ENCODE measurements at regions not wholly inside any gene's neighbourhood (a gene's known extent, or its start where the extent isn't known, plus 50 kb on each side); places are given as distances from the start of the nearest gene placed in this dataset.
"Not testable (repeated sequence)": the region's sequence is repeated elsewhere in the genome, so short reads cannot be mapped to it uniquely, and the experiment has no call there.

DNA sequence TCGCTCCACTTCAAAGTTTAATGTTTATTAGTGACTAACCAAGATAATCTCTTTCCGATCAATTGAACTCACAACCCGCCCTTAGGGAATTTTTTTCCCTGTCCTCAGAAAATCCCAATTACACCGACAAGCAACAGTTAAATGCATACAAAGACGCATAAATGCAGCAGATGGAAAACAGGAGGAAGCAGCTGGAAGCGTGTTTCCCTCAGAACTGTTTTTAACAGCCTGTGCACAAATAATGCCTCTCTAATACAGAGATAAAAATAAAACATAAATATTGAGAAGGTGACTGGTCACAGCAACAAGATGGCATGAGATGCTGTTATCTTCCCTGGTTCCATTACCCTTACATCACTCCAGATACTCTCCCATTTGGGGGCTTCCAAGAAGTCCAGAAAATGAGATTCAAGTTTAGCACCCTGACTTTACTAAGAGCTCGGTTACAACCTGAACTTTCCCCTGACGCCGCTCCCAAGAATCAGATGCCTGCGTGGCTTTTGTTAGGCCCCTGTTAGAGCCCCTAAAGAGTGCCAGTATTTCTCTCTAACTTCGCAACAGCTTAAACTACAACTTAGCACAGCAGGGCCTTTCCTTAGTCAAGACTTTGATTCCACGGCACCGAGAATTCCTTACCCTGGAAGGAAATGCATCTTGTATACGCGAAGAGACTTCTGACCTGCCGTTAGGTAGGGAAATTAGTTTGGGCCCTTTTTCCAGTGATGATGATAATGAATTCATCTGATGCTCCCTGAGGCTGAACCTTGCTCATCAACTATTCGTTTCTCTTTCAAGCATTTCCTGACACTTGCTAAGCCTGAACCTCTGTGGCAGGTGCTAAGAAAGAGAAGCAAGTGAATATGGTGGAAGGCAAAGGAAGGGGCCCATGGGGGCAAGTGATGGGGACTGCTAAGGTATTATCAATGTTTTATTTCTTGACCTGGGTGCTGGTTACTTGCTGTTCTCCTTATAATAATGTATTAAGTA lies 137.7 kb upstream of the SMYD2 start:
- FAIRE-seq = no peak

DNA sequence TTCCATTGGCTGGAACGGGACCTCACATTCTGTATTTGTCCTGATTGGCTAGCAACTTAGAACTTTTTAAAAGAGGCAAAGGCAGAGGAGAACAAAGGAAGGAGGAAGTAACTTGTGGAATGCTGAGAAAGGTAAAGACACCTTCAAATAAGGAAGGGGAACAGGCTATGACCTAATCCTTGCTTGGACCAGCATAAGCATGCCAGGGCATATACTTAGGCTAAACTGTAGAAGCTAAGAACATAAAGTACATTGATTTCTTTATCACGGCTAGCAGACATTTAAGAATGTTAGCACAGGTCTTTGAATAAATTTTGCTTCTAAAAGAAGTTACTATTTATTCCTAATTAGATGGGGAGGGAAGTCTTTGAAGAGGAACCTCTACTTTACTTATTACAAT lies 136.4 kb upstream of the SMYD2 start:
- not testable (repeated sequence) for FAIRE-seq

DNA sequence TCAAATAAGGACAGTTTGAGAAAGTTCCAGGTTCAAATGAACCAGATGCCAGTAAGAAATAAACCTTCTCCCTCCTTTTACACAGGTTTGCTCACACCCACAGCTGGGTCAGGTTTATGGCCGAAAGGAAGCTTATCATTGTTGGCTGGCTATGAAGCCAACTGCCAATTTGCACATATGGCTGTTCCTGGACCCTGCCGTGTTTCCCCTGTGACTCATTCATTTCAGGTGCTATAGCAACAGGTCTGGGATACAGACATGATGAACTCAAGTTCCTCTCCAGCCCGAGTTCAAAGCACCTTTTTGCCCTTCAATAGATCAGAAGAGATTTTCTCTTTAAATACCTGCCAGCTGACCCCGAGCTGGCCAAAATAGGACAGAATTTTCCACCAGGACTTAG lies 134.4 kb upstream of the SMYD2 start:
- no peak for FAIRE-seq

DNA sequence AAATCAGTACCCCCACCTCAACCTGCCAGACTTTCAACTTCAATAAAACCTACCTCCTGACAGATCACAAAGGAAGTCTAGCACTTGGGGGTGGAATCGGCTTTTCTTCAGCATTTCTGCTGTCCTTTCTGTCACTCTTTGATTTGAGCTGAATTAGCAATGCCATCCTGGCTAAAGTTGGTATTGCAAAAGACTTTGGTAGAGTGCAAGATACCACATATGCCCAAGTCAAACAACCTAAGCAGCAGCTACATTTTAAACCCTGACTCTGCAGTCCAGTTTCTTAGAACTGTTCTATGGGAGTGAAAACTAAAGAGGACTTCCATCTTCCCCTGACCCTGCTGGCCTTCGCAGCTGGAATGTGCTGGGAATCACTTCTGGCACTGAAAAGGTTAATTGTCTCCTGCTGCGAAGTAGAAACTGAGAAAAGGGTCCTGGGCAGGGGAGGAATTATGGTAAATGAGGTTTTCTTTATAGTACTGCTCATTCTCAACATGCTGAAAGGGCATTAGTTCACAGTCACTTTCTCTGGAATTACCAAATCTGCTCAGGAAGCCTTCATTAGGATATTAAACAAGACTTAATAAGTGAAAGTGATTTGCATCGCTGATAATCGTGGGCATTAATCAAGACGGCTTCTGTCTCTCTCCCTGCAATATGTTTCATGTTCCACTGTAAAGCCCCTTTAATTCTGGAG lies 126.2 kb upstream of the SMYD2 start:
- no peak for FAIRE-seq

DNA sequence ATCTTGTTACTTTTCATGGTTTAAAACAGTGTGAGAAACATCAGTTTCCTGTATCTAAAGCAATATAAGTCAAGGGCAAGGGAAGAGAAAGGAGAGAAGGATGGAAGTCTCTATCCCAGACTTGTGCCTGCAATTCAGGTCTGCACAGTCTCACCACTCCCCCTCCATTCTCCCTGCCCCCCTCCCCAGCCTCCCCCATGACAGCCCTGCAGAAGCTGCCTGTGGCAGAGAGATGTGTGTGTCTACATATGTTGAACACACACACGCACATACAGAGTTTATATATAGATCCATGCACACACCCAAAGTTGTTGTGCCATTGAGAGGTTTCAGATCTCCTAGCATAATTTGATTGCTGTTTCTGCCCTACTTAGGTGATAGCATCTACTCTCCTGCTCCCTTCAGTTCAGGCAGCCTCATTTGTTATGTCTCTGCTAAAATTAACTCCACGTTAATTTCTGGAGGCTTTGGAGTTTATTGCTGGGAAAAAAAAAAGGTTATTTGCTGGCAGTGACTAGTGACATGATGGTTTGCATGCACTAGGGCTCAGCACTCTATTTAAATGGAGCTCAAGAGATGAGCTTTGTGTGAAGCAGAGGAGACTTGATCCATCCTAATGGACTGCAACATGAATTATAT lies 124.9 kb upstream of the SMYD2 start:
- FAIRE-seq = no peak

DNA sequence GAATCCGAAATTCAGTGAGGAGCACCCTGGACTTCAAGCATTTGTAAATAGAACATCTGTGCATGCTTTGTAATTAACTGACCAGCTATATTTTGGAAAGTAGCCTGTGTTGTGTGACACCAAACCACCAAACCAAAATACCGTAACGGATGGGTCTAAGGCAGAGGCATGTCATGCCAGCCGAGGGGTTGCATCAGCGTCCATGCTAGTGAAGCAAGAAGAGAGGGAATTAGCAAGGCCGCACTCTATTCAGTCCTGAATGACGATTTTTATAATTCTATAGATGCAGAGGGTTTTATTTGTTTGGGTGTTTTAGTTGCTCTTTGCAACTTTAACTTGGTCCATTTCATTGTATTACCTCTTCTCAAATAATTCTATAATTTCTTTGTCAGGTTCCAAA lies 116.8 kb upstream of the SMYD2 start:
- no peak for FAIRE-seq

DNA sequence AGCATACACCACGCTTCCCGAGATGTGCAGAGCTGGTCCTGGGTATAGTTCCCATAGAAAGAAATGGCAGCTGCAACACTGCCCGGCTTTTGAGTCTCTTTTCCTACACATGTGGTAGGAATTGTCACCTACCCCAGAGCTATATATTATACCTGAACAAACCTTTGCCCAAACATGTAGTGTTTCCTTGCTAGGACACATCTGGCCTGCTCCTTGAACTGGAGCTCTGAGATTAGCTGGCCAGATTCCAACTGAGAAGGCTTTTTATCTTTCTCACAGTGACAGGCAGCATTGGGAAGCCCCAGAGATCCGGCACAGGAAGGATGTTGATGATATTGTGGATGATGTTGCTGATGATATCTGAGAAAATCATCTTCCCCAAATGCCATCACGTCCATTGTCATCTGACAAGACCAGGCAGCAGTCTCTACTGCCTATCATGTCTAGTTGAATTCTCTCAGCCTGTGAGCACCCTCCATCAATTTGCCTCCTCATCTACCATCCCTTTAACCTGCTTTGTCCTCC lies 115.0 kb upstream of the SMYD2 start:
- FAIRE-seq = no peak

DNA sequence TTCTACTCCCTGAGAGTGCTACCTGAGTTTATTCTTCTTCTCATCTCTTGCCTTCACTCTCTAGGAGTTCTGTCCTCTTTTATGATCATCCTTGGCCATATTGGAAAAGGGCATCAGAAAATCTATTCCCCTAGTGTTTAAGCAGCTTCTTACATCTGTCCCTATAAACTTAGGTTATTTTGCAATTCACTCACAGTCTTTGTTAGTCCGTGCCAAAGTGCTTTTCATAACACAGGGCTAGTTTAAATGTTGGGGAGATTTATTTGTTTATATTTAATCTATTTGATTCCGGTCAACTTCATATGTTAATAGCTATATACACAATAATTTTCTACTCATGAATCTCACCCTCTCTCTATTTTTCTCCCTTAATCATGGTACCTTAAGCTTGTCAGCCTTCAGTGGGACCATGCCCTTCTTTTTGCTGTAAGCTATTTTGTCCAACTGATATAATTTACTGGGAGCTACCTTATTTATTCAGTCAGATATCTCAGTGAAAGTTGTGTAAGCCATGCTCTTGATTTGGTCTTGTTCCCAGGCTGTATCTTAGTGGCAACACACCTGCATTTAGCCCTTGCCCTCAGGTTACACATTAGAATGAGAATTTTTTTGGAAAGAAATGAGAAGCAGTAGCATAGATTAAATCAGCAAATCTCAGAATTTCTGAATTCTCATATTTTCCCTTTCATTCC lies 106.3 kb upstream of the SMYD2 start:
- FAIRE-seq = no peak

DNA sequence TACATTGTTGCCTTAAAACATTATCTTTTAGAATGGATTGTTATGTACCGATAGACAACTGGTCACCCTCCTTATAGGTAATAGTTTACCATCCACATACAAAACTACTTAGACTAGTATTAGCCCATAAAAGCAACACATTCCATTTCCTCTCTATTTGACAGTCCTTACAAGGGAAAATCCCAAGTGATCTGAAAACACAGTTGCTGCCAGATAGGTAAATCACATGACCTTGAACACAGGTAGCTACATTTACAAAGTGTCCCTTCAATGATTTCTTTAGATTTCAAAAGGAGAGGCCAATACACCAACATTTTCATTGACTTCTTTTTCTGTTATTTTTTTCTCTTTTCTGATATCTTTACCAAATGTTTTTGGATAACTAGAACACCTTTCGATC lies 102.9 kb upstream of the SMYD2 start:
- FAIRE-seq = no peak

DNA sequence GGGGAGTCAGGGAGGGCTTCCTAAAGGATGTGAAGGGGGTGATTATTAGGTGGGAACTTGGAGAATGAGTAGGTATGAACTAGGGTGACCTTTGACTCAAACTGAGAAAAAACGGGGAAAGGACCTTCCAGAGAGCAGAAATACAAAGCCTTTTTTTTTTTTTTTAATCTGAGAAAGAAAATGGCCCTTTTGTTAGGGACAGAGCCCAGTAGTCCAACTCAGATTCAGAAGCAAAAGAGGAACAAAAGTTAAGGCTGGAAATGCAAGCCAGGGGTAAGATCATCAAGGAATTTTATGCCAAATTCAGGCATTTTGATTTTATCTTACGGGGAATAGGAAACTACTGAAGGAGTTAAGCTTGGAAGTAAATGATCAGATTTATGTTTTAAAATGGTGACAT lies 96.0 kb upstream of the SMYD2 start:
- no peak for FAIRE-seq

DNA sequence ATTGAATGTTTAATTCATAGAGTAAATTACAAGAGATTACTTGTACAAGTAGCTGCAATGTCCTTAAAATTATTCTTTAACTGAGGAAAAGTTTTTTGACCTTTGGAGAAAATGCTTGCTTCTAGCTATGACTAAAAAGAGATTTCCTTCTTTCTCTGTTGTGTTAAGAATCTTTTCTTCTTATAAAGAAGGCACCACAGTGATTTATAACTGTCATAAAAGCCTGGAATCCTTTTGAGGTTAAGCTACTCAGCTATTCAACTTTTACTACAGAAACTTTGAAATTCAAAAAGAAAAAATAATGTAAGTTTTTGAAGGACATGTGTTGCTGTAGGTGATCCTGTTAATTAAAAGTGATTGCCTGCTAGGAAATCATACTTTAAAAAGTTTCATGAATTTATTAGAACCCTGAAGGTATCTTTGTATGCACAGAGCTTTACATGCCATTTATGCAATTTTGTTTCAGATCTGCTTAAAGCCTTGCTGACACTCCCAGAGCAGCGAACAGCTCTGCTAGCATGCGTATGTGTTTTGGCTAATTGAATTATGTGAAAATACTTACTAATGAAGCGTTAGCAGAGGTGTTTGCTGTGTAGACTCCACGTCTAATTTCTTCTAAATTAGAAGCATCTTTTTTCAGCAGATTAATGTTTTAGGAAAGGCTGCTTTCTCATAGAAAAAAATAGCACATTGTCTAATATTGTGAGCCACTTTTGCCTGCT lies 94.7 kb upstream of the SMYD2 start:
- no peak for FAIRE-seq

DNA sequence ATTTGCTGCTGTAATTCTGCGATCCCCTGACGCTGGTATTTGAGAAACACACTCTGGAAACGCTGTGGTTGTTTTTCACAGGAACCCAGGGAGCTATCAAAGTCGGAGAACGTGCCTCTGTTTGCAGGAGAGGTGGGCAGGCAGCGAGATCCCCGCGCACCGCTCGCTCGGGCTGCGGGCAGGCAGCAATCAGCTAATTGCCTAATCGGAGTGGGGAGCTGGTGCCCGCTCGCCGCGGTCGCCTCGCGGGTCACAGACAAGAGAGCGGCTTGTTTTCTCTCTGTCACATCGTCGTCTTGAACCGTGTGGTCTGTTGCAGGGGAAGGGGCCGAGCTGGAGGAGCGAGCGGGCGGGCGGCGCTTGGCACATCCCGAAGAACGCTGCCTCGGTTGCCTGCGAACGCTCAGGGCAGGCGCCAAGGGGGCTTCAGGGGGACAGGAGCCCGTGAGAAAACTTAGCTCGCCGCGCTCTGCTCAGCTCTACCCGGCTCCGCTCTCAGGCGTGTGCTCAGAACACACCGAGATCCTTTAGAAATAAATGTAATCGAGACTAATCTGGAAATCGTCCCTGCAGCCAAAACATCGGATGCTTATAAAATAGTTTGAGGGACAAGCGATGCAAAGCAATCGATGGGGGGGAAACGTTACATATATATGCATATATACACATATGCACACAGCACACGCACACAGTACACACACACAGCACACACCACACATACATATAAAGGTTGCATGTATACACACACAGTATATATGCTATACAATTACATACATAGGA lies 93.6 kb upstream of the SMYD2 start:
- FAIRE-seq = no peak

DNA sequence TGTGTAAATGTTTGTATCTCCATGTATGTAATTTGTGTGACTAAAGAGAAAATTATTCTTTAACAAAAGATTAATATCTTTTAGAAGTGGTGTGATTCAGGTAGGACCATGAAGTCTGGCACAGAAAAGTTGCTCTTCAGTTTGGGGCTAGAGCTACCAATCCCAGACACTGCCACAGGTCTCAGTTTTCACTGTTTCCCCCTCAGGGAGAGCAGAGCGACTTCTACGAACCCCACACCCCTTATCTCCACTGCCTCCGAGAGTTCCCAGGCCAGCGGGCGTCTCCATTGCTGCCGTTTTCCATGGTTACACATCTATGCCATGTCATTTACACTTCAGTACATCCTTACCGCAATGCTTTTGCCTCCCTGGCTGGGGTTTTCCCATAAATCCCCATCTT lies 93.0 kb upstream of the SMYD2 start:
- no peak for FAIRE-seq

DNA sequence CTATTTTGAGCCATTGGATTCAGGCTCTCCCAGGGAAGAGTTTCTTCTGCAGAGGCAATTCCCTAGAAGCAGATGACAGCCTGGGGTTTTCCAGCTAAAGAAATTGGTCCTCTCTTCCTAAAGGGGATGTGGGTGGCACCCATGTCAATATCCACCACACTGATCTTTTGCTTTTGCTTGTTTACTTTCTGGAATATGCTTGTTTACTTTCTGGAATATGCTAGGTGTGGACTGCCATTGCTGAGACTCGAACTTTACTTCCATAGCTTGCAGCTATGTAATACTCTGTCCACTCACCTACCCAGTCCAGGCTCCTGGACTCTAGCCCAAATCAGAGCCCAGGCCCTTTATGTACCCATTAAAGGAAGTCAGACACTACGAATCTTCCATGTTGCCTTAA lies 92.1 kb upstream of the SMYD2 start:
- FAIRE-seq = no peak

DNA sequence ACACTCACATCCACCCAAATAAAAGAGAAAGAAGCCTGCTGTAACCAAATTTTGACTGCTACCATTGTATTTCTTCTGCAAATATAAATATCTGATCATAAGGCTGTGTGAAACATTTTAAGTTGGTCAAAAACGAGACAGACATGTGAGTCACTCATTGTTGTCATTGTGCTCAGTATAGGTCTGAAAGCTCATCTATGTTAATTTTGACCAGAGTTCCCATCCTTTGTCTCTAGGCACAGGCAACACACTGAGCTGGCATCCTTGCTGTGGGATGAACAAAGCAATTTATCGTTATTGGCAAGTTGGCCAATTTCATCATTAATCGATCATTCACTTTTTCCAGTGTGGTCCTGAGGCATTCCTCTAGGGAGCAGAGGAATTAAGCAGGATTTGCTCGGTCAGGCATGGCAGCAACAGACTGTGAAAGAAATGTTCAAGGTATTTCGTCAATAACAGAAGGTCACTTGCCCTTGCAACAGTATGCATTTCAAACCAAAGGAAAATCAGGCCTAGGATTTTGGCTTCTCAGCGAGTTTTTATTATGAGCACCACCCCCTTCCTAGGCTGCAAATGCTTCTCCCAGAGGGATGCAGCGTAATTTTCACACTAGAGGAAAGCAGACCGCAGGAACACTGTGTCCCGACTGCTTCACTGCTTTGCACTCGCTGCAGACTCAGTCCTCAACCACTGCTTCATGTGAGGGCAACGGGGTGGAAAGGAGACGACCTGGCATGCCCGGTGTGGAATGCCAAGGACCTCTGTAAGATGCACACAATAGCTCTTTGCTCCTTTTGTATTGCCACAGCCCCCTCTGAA lies 87.9 kb upstream of the SMYD2 start:
- FAIRE-seq = no peak

DNA sequence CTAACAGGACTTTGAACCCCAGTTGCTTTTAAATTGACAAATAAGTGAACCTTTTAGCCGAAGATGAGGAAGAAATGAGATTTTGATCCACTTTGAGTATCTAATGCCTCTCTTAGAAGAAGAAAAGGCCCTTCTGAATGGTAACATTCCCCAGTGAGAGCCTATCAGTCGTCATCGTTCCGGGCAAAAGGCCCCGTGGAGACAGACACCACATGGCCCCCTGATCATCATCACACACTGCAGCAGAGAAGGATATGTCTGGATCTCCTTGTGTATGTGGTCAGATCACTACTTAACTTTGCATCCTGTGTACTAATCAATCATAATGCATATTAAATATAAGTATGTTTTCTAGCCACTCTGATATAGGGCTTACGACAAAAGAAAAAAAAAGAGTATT lies 87.3 kb upstream of the SMYD2 start:
- FAIRE-seq = no peak

DNA sequence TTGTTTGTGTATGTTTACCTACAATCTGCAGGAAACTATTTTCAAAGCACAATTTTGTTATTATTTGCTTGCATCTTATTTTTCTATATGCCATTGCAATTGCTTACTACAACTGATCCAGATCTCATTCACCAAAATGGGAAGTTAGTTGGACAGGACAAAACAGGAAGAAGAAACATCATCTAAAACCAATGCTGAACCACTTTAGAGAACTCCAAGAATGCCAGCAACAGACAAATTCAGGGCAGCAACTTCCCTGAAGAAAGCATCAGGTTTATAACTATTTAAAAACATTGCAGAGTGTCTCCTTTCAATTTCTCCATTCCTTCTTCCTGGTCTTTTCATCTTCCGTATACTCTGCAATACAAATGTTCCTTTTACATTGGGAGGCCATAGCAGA lies 82.4 kb upstream of the SMYD2 start:
- FAIRE-seq = no peak

DNA sequence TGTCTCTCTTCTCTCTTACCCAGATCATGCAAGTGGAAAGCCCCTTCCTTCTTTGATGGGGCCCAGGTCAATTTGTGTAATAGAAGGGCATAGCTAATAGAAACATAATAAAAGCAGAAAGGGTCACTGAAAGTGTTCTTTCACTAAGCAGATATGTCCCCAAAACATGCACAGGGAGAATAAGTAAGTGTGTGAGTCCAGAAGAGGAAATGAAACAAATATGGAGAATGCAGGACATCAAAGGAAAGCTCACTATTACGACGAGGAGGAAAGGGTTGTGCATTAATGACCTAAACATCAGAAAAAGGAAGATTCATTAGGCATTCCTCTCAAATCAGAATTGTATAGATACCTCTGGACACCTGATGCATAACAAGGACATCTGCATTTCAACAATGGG lies 81.4 kb upstream of the SMYD2 start:
- FAIRE-seq = no peak

DNA sequence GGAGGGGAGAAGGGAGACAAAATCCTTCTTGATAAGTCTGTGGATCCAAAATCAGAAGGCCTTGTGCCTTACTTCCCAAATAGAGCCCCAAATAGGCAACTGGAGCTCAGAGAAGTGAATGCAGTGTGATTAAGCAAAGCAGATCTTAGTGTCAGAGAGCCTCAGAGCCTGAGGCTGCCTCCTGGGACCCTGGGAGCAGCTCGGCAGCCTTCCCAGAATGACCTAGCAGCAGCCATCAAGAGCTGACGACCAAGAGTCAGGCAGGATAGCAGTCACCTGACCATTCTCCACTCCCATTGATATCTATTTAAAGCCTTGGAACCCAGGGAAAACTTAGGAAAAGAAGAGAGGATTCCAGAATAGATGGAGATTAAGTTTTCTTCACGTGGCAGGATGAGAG lies 78.0 kb upstream of the SMYD2 start:
- no peak for FAIRE-seq

DNA sequence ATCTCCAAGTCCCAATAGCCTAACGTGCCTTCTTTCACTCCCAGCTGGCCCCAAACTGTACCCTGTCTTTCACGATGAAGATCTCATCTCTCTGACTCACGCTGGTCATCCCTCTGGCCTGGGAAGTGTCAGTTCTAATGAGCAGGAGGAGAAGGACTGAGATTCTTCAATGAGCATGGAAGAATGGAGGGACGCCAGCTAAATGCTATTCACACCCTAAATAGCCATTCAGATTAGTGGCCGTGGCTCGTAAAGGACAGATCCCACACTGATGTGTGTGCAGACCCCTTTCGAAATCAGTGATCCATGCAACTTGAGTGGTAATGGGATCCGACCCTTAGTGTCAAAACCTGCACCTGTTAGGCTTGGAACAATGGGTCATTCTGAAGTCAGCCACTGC lies 75.9 kb upstream of the SMYD2 start:
- no peak for FAIRE-seq

Measured in endometrium (tissue), 2 donors.